Astrocyte of the hippocampus (primary cell): ENCODE measurements at regions not wholly inside any gene's neighbourhood (a gene's known extent, or its start where the extent isn't known, plus 50 kb on each side); places are given as distances from the start of the nearest gene placed in this dataset.

Experiments
- DNase-seq: peaks from one replicate; pipeline ENCODE4 v3.0.0; 2011; ENCODE audit warnings: low read depth, low spot score

- DNase-seq: no peak
These were observed 61.2 kb upstream of the ALDH1A1 start for GRCh38 chr9:73014011-73014410.

DNA sequence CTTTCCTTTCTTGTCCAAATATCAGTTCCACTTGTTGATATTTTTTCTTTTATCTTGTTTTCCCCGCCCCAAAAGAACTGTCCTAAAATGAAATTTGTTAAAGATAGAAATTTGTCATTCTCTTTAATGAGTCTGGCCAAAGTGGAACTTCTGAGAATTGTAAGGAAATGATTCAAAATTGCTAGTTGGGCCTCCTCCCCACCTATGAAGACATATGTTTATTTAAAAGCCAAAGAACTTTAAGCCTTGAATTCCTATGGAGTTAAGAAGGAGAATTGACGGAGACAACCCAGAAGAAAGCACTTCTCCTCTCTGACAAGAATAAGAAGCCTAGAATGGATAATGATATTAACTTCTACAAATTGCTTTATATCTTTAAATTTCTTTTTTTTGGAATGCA is 59.1 kb upstream of the ALDH1A1 start:
- DNase-seq: no peak

GRCh38 chr9:73011181-73011750 is 58.4 kb upstream of the ALDH1A1 start:
- peak; percentile 54 for DNase-seq

- DNase-seq: no peak
These were observed 56.9 kb upstream of the ALDH1A1 start for GRCh38 chr9:73009649-73010288.

GRCh38 chr9:73007966-73008672 is 55.3 kb upstream of the ALDH1A1 start:
- no peak for DNase-seq

DNA sequence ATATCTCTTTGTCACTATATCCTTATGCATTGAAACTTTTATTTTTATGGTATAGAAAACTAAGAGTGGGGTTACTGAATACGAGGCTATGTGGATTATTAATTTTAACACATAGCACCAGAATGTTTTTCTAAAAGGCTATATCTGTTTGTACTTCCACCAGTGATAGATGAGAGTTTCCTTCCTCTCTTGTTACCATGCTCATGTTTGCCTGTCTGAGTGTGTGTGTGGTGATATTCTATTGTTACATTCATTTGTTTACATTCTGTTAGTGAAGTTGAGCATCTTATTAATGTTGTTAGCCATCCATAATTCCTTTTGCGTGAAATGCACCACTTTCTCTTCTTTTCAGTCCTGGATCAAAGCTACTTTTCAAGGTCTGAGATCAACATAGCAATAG is 54.1 kb upstream of the ALDH1A1 start:
- DNase-seq: no peak
